Tibial nerve (tissue), 4 donors: ENCODE measurements at regions not wholly inside any gene's neighbourhood (a gene's known extent, or its start where the extent isn't known, plus 50 kb on each side); places are given as distances from the start of the nearest gene placed in this dataset.

Source experiments
- EP300 ChIP-seq, 2 donors: sonication (generic); formaldehyde crosslinking; IDR thresholded peaks; one replicate each; pipeline ENCODE4 v1.6.1; 2017; ENCODE audit warnings: antibody characterized with exemption in 2 of 2, mild to moderate bottlenecking in 1 of 2
- POLR2A ChIP-seq, 2 donors: fragments of 450-650 bp; IDR thresholded peaks; one replicate each; pipeline ENCODE4 v1.6.1; 2017; ENCODE audit warnings: antibody characterized with exemption in 2 of 2, mild to moderate bottlenecking in 2 of 2, moderate library complexity in 2 of 2
- TF ChIP-seq, protein P1 (sequence below), 5 experiments: fragments of 200-600 bp in 3 of 5; fragments of 450-650 bp in 2 of 5; sonication (generic) in 3 of 5; IDR thresholded peaks; one replicate each; pipeline ENCODE4 v1.5.1; 2016 to 2019; ENCODE audit warnings: antibody characterized with exemption in 5 of 5, mild to moderate bottlenecking in 3 of 5, moderate library complexity in 2 of 5

DNA sequence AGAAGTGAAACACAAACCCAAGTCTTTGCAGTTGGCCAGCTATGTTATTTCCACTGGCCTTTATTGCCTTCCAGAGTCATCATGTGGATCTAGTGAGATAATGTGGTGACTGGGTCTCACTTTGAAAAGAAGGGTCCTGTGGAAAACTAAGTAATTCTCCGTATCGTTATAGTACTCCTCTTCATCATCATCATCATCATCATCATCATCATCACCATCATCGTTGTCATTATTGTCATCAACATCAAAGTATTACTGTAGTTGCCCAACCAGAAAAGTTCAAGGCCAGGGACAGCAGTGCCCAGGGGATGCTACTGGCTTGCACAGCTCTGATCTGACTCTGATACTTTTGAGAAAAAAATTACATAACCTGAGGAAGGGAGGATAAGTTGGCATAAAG, 295.6 kb upstream of the F9 start:
- TF ChIP-seq, protein P1, sequence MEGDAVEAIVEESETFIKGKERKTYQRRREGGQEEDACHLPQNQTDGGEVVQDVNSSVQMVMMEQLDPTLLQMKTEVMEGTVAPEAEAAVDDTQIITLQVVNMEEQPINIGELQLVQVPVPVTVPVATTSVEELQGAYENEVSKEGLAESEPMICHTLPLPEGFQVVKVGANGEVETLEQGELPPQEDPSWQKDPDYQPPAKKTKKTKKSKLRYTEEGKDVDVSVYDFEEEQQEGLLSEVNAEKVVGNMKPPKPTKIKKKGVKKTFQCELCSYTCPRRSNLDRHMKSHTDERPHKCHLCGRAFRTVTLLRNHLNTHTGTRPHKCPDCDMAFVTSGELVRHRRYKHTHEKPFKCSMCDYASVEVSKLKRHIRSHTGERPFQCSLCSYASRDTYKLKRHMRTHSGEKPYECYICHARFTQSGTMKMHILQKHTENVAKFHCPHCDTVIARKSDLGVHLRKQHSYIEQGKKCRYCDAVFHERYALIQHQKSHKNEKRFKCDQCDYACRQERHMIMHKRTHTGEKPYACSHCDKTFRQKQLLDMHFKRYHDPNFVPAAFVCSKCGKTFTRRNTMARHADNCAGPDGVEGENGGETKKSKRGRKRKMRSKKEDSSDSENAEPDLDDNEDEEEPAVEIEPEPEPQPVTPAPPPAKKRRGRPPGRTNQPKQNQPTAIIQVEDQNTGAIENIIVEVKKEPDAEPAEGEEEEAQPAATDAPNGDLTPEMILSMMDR (IDR thresholded peaks at IDR 0.05): no peak
- TF ChIP-seq POLR2A (IDR thresholded peaks at IDR 0.05) (no peak), EP300 (IDR thresholded peaks at IDR 0.05) (no peak)
